IPS DF 4.7 (cell line): ENCODE measurements at regions not wholly inside any gene's neighbourhood (a gene's known extent, or its start where the extent isn't known, plus 50 kb on each side); places are given as distances from the start of the nearest gene placed in this dataset.
"Not testable (repeated sequence)": the region's sequence is repeated elsewhere in the genome, so short reads cannot be mapped to it uniquely, and the experiment has no call there.

Experiments
- DNase-seq: peaks from one replicate; pipeline ENCODE4 v3.0.0-alpha.2; 2013; ENCODE audit warnings: low spot score; ENCODE audit errors: extremely low read depth

GRCh38 chr2:53209679-53210458 lies 557.7 kb upstream of the CHAC2 start:
- DNase-seq, result no peak

DNA sequence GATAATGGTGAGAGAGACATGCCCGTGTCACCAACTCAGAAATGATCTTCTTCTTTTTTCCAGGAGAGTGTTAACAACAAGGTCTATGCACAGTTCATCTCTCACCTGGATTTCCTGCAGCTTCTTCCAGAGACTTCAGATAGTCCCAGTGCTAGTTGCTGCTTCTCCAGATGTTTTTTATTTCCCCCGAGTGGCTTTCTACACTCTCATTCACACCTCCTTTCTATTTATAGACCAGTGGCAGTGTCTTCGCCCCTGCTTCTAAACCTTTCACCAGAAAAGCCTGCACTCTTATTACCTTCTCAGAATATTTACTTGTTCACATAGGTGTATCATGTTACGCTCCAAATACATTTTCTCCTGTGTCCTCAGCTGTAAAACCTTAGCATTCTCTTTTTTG lies 558.8 kb upstream of the CHAC2 start:
- DNase-seq, result no peak

DNA sequence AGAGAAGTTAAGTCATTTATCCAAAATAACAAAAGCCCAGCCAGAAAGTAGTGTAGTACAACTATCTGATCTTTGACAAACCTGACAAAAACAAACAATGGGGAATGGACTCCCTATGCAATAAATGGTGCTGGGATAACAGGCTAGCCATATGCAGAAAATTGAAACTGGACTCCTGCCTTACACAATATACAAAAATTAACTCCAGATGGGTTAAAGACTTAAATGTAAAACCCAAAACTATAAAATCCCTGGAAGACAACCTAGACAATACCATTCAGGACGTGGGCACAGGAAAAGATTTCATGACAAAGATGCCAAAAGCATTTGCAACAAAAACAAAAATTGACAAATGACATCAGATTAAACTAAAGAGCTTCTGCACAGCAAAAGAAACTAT lies 561.4 kb upstream of the CHAC2 start:
- not testable (repeated sequence) for DNase-seq

GRCh38 chr2:53202063-53202462 lies 565.5 kb upstream of the CHAC2 start:
- DNase-seq, result no peak

DNA sequence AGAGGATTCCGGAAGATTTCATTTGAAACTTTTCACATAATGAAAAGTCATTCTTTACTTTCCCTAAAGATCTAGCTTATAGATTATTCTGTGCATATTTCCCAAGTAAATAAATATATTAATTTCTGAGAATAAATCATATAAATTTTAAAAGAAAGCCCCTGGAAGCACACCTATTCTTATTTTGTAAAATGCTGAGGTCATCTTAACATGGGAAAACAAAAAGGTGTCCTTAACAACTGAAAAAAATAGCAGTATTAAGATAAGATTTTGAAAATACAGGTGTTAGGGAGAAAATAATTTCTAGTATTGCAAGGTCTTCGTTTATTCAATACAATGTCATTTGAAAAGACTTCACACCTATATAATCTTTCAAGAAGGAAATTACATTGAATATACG lies 567.5 kb upstream of the CHAC2 start:
- no peak for DNase-seq

- no peak for DNase-seq
These were observed 578.6 kb upstream of the CHAC2 start for GRCh38 chr2:53188851-53189510.

GRCh38 chr2:53183581-53183980 lies 584.0 kb upstream of the CHAC2 start:
- DNase-seq, result no peak

- no peak for DNase-seq
These were observed 585.0 kb upstream of the CHAC2 start for GRCh38 chr2:53182601-53183000.

- no peak for DNase-seq
These were observed 585.8 kb upstream of the CHAC2 start for GRCh38 chr2:53181759-53182158.

- DNase-seq, result no peak
These were observed 590.3 kb upstream of the CHAC2 start for GRCh38 chr2:53177327-53177726.

DNA sequence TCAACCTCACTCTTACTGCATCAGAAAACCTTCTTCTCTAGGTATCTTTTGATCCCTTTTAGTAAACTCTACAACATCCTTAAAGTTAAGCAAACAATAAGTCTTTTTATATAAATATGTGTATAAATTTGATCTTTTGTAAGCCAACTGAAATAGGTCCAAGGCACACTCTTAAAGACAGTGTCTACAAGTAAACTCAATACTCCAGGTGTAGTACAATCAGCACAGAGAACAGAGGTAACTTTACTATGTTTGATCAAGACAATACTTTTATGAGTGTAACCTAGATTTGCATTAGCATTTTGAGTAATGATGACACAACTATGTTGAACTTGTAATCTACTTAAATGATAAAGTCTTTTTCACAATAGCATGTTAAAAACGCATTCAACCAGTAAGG lies 593.1 kb upstream of the CHAC2 start:
- DNase-seq, result no peak

- no peak for DNase-seq
These were observed 593.7 kb upstream of the CHAC2 start for GRCh38 chr2:53173698-53174455.

- no peak for DNase-seq
These were observed 594.5 kb upstream of the CHAC2 start for GRCh38 chr2:53173091-53173490.

GRCh38 chr2:53170466-53170865 lies 597.1 kb upstream of the CHAC2 start:
- DNase-seq, result no peak

- DNase-seq, result no peak
These were observed 600.4 kb upstream of the CHAC2 start for GRCh38 chr2:53167227-53167626.

DNA sequence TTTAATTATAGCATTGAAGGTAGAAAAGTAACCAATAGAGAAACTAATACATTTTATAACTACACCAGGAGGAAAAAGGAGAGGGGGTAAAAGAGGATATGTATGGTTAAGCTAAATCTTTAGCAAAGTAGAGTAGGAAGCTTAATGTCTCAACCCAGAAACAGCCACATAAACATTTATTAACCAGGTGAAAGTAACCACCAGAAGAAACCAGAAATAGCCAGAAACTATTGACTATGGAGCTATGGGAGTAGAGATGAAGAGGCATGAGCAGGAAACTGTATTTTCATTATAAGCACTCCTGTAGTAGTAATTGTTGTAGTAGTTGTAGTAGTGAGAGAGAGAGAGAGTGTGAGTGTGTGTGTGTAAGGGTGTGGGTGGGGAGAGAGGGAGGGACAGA lies 617.5 kb upstream of the CHAC2 start:
- DNase-seq, result no peak

DNA sequence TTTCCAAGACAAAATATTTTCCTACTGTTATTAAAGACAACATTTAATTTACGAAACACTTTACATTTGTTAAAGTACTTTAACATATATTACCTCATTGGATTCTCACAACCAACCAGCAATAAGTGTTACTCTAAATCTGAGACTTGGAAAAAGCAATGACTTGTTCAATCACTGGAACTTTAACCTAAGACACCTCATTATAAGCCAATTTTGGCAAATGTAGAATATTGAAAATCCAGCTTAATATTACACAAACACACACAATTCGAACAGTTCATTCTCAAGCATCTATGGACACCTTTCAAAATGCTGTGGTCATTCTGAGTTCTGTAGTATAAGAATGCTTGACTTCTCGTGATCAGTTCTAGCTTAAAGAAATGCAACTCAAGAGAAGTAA lies 619.4 kb upstream of the CHAC2 start:
- DNase-seq, result no peak

- DNase-seq, result no peak
These were observed 636.2 kb upstream of the CHAC2 start for GRCh38 chr2:53131416-53131815.

- no peak for DNase-seq
These were observed 637.1 kb upstream of the CHAC2 start for GRCh38 chr2:53130441-53130943.

- no peak for DNase-seq
These were observed 637.8 kb upstream of the CHAC2 start for GRCh38 chr2:53129851-53130250.

DNA sequence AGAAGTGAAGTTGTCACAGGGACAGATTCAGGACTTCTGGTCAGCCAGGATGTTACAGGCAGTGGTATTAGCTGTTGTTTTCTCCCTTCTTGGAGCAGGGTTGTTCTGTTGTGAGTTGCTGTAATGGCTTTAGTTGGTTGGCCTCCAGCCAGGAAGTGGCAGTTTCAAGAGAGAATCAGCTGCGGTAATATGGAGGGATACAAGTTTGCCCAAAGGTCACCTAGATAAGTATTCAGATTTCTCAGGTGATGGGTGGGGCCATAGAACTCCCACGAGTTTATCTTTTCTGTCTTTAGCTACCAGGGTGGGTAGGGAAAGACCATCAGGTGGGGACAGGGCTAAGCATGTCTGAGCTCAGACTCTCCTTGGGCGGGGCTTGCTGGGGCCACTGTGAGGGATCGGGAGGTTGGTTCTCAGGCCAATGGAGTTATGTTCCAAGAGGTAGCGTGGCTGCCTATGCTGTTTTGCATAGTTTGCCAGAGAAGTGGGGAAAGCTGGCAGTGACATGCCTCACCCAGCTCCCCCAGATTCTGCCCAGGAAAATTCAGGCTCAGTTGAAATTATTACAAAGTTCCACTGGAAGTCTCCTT lies 640.4 kb upstream of the CHAC2 start:
- DNase-seq, result no peak

GRCh38 chr2:53114991-53115390 lies 652.6 kb upstream of the CHAC2 start:
- no peak for DNase-seq
